Stomach (tissue), 8 donors: ENCODE measurements at regions not wholly inside any gene's neighbourhood (a gene's known extent, or its start where the extent isn't known, plus 50 kb on each side); places are given as distances from the start of the nearest gene placed in this dataset.
A peak's percentile ranks its signal among the peaks of the same experiment; 100 is the strongest.

Experiments used
- DNase-seq, 2 donors: peaks; one replicate each; pipeline versions ENCODE4 v3.0.0 to v3.0.0-alpha.2; 2013 to 2019
- H3K27ac ChIP-seq, 5 donors: fragments of 200-600 bp in 4 of 5; sonication (generic) in 4 of 5; one replicate each; pipeline ENCODE4 v1.5.1; 2013 to 2019; ENCODE audit warnings: mild to moderate bottlenecking in 1 of 5, moderate library complexity in 1 of 5
- H3K27me3 ChIP-seq, 3 donors: fragments of 200-600 bp; sonication (generic); one replicate each; pipeline ENCODE4 v1.5.1; 2017 to 2019; ENCODE audit warnings: mixed run types in 1 of 3
- H3K36me3 ChIP-seq, 4 donors: fragments of 200-600 bp; sonication (generic); 1 replicate in 3 of 4; 2 replicates in 1 of 4; pipeline ENCODE4 v1.5.1; 2016 to 2019
- H3K4me1 ChIP-seq, 4 donors: fragments of 200-600 bp; sonication (generic); one replicate each; pipeline ENCODE4 v1.5.1; 2016 to 2019
- H3K4me3 ChIP-seq, 4 donors: fragments of 200-600 bp; sonication (generic) in 3 of 4; one replicate each; pipeline ENCODE4 v1.5.1; 2016 to 2019; ENCODE audit warnings: mild to moderate bottlenecking in 1 of 4
- H3K9me3 ChIP-seq, 4 donors: fragments of 200-600 bp; sonication (generic); one replicate each; pipeline ENCODE4 v1.5.1; 2016 to 2019
- EP300 ChIP-seq: sonication (generic); formaldehyde crosslinking; IDR thresholded peaks from one replicate; pipeline ENCODE4 v1.6.1; 2017; ENCODE audit warnings: antibody characterized with exemption
- POLR2A ChIP-seq, 4 donors: fragments of 450-650 bp; IDR thresholded peaks; one replicate each; pipeline ENCODE4 v1.6.1; 2016; ENCODE audit warnings: antibody characterized with exemption in 4 of 4, control low read depth in 2 of 4, mild to moderate bottlenecking in 1 of 4, moderate library complexity in 1 of 4
- POLR2AphosphoS5 ChIP-seq, 3 donors: sonication (generic); formaldehyde crosslinking; IDR thresholded peaks; one replicate each; pipeline ENCODE4 v1.6.1; 2016; ENCODE audit warnings: antibody characterized with exemption in 3 of 3
- WGBS, 5 donors: extraction: QIAGEN DNeasy Blood & Tissue Kit in 3 of 5; methylation state at CpG; one replicate each; pipeline versions ENCODE4 v1.1.5 to v1.1.7; 2013 to 2018; 5-methylcytosine and 5-hydroxymethylcytosine counted together
- intact Hi-C: fragments of 100-400 bp; cut with DNase I; formaldehyde crosslinking; loops from one replicate; pipeline ENCODE4 v1.15.1; 2023; ENCODE audit warnings: low total_unique reads
- TF ChIP-seq, protein P1 (sequence below), 7 experiments: fragments of 450-650 bp in 4 of 7; fragments of 200-600 bp in 3 of 7; sonication (generic) in 3 of 7; IDR thresholded peaks; one replicate each; pipeline ENCODE4 v1.5.1; 2016 to 2019; ENCODE audit warnings: antibody characterized with exemption in 7 of 7, control low read depth in 2 of 7, mild to moderate bottlenecking in 1 of 7
- donor health status: healthy with polysubstance abuse.
- donor health status: Bipolar disorder and iron deficiency.
- donor health status: healthy.

DNA sequence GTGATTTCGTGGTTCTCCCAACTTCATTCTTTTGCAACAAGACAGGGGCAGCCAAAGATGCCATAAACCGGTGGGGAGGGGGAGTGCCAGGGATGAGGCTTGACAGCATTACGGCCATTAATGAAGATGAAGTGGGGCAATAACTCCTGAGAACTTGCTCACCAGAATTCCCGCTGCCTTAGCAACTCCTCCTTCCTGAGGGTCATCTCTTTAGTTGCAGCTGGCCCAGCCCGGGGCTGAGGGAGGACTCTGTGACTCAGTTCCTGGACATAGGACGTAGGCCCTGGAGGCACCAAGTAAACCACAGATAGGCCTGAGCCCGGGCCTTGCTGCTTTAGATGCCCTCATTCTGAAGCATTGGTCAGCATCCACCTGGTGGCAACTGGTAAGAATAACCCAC, 330.2 kb downstream of the RRAGC start:
- H3K4me1 ChIP-seq = no peaks in the 10 kb centered on the region
- DNase-seq = no peak
- intact Hi-C loops = no loop called here
- no peak for TF ChIP-seq POLR2A (IDR thresholded peaks at IDR 0.05)
- TF ChIP-seq EP300 = no peak
- TF ChIP-seq, protein P1, sequence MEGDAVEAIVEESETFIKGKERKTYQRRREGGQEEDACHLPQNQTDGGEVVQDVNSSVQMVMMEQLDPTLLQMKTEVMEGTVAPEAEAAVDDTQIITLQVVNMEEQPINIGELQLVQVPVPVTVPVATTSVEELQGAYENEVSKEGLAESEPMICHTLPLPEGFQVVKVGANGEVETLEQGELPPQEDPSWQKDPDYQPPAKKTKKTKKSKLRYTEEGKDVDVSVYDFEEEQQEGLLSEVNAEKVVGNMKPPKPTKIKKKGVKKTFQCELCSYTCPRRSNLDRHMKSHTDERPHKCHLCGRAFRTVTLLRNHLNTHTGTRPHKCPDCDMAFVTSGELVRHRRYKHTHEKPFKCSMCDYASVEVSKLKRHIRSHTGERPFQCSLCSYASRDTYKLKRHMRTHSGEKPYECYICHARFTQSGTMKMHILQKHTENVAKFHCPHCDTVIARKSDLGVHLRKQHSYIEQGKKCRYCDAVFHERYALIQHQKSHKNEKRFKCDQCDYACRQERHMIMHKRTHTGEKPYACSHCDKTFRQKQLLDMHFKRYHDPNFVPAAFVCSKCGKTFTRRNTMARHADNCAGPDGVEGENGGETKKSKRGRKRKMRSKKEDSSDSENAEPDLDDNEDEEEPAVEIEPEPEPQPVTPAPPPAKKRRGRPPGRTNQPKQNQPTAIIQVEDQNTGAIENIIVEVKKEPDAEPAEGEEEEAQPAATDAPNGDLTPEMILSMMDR (IDR thresholded peaks at IDR 0.05) = no peak
- TF ChIP-seq POLR2AphosphoS5 (IDR thresholded peaks at IDR 0.05) = no peak
- no peaks in the 10 kb centered on the region for H3K9me3 ChIP-seq
- peaks cover 0 to 31% (median 0%) of the 10 kb centered on the region in 3 donors for H3K27me3 ChIP-seq
- WGBS, 5 donors = 78 to 85% (median 84%) methylated on average over 7 of the region's 7 CpGs
- H3K27ac ChIP-seq = no peak overlapping the region
- no peaks in the 10 kb centered on the region for H3K36me3 ChIP-seq
- no peak overlapping the region for H3K4me3 ChIP-seq

GRCh38 chr1:38528623-38529022, 330.9 kb downstream of the RRAGC start:
- no peak overlapping the region for H3K4me3 ChIP-seq
- no peaks in the 10 kb centered on the region for H3K36me3 ChIP-seq
- 53 to 81% (median 74%) methylated on average over 3 of the region's 3 CpGs for WGBS, 5 donors
- TF ChIP-seq EP300 (no peak), POLR2AphosphoS5 (IDR thresholded peaks at IDR 0.05) (no peak), POLR2A (IDR thresholded peaks at IDR 0.05) (no peak)
- TF ChIP-seq, protein P1 (IDR thresholded peaks at IDR 0.05) = no peak
- no peak for DNase-seq
- H3K9me3 ChIP-seq = no peaks in the 10 kb centered on the region
- intact Hi-C loops = no loop called here
- H3K4me1 ChIP-seq = no peaks in the 10 kb centered on the region
- H3K27ac ChIP-seq = no peak overlapping the region
- peaks cover 0 to 31% (median 0%) of the 10 kb centered on the region in 3 donors for H3K27me3 ChIP-seq

GRCh38 chr1:38527373-38527966, 332.1 kb downstream of the RRAGC start:
- Histone ChIP-seq H3K27me3 (peaks cover 0 to 29% (median 0%) of the 10 kb centered on the region in 3 donors), H3K4me3 (no peak overlapping the region), H3K27ac (no peak overlapping the region), H3K4me1 (no peaks in the 10 kb centered on the region), H3K36me3 (no peaks in the 10 kb centered on the region), H3K9me3 (no peaks in the 10 kb centered on the region)
- TF ChIP-seq, protein P1 (IDR thresholded peaks at IDR 0.05) = peak in 1 of 7 experiments; percentile 21
- no peak for TF ChIP-seq POLR2A (IDR thresholded peaks at IDR 0.05)
- intact Hi-C loops = no loop called here
- peak; percentile 54 to 64 for DNase-seq
- 55 to 66% (median 56%) methylated on average over 6 of the region's 6 CpGs for WGBS, 5 donors

- H3K27me3 ChIP-seq = peaks cover 0 to 39% (median 0%) of the 10 kb centered on the region in 3 donors
- no peaks in the 10 kb centered on the region for H3K36me3 ChIP-seq
- DNase-seq = no peak
- H3K27ac ChIP-seq = no peak overlapping the region
- TF ChIP-seq EP300 (no peak), POLR2AphosphoS5 (IDR thresholded peaks at IDR 0.05) (no peak), POLR2A (IDR thresholded peaks at IDR 0.05) (no peak)
- TF ChIP-seq, protein P1 (IDR thresholded peaks at IDR 0.05) = no peak
- no peaks in the 10 kb centered on the region for H3K4me1 ChIP-seq
- no peak overlapping the region for H3K4me3 ChIP-seq
- no peaks in the 10 kb centered on the region for H3K9me3 ChIP-seq
- intact Hi-C loops = no loop called here
- WGBS, 5 donors = 75 to 83% (median 80%) methylated on average over 7 of the region's 7 CpGs
Observed at GRCh38 chr1:38526046-38526445, 333.5 kb downstream of the RRAGC start.
